ENCODE measurements at regions not wholly inside any gene's neighbourhood (a gene's known extent, or its start where the extent isn't known, plus 50 kb on each side); places are given as distances from the start of the nearest gene placed in this dataset.
"Not testable (repeated sequence)": the region's sequence is repeated elsewhere in the genome, so short reads cannot be mapped to it uniquely, and the experiment has no call there.

- DNase-seq (ENCODE audit: low spot score): no peak
These were observed 504.7 kb downstream of the CCDC171 start for GRCh38 chr9:16057541-16057940.

GRCh38 chr9:16058131-16058549 is 505.3 kb downstream of the CCDC171 start:
- no peak for DNase-seq (ENCODE audit: low spot score)

GRCh38 chr9:16060436-16061129 is 507.7 kb downstream of the CCDC171 start:
- DNase-seq (ENCODE audit: low spot score): no peak

GRCh38 chr9:16062542-16063240 is 509.8 kb downstream of the CCDC171 start:
- no peak for DNase-seq (ENCODE audit: low spot score)

- no peak for DNase-seq (ENCODE audit: low spot score)
These were observed 510.4 kb downstream of the CCDC171 start for GRCh38 chr9:16063241-16063591.

- no peak for DNase-seq (ENCODE audit: low spot score)
These were observed 511.9 kb downstream of the CCDC171 start for GRCh38 chr9:16064771-16065170.

- not testable (repeated sequence) for DNase-seq (ENCODE audit: low spot score)
These were observed 513.4 kb downstream of the CCDC171 start for GRCh38 chr9:16066201-16066600.

- no peak for DNase-seq (ENCODE audit: low spot score)
These were observed 515.6 kb downstream of the CCDC171 start for GRCh38 chr9:16068476-16068875.

- no peak for DNase-seq (ENCODE audit: low spot score)
These were observed 516.4 kb downstream of the CCDC171 start for GRCh38 chr9:16069249-16069648.

GRCh38 chr9:16069671-16070454 is 517.0 kb downstream of the CCDC171 start:
- DNase-seq (ENCODE audit: low spot score): no peak

GRCh38 chr9:16070455-16071145 is 517.8 kb downstream of the CCDC171 start:
- no peak for DNase-seq (ENCODE audit: low spot score)

GRCh38 chr9:16071400-16071799 is 518.6 kb downstream of the CCDC171 start:
- DNase-seq (ENCODE audit: low spot score): no peak

- no peak for DNase-seq (ENCODE audit: low spot score)
These were observed 522.1 kb downstream of the CCDC171 start for GRCh38 chr9:16074963-16075362.

- no peak for DNase-seq (ENCODE audit: low spot score)
These were observed 522.9 kb downstream of the CCDC171 start for GRCh38 chr9:16075696-16076095.

- DNase-seq (ENCODE audit: low spot score): no peak
These were observed 523.7 kb downstream of the CCDC171 start for GRCh38 chr9:16076511-16076910.

GRCh38 chr9:16082796-16083195 is 530.0 kb downstream of the CCDC171 start:
- DNase-seq (ENCODE audit: low spot score): no peak

- DNase-seq (ENCODE audit: low spot score): no peak
These were observed 532.4 kb downstream of the CCDC171 start for GRCh38 chr9:16085167-16085726.

GRCh38 chr9:16090907-16091629 is 538.2 kb downstream of the CCDC171 start:
- no peak for DNase-seq (ENCODE audit: low spot score)

GRCh38 chr9:16092142-16093091 is 539.6 kb downstream of the CCDC171 start:
- no peak for DNase-seq (ENCODE audit: low spot score)

- DNase-seq (ENCODE audit: low spot score): no peak
These were observed 545.5 kb downstream of the CCDC171 start for GRCh38 chr9:16098306-16098705.
